HG02642 (cell line): ENCODE measurements at regions not wholly inside any gene's neighbourhood (a gene's known extent, or its start where the extent isn't known, plus 50 kb on each side); places are given as distances from the start of the nearest gene placed in this dataset.
"Not testable (repeated sequence)": the region's sequence is repeated elsewhere in the genome, so short reads cannot be mapped to it uniquely, and the experiment has no call there.

Experiments used
- ATAC-seq: cut with Tn5 transposase; IDR thresholded peaks from one replicate; pipeline ENCODE4 v1.9.1; 2021; ENCODE audit warnings: mild to moderate bottlenecking; ENCODE audit not compliant: unreplicated experiment, poor library complexity

- no peak for ATAC-seq
Observed at GRCh38 chr2:175312137-175312536, 130.6 kb upstream of the ATP5MC3 start.

- no peak for ATAC-seq
Observed at GRCh38 chr2:175310813-175311504, 129.4 kb upstream of the ATP5MC3 start.

- peak; percentile 50 for ATAC-seq
Observed at GRCh38 chr2:175309799-175310198, 128.3 kb upstream of the ATP5MC3 start.

GRCh38 chr2:175308005-175308404 lies 126.5 kb upstream of the ATP5MC3 start:
- ATAC-seq, result no peak

GRCh38 chr2:175304541-175304940 lies 123.0 kb upstream of the ATP5MC3 start:
- ATAC-seq, result no peak

GRCh38 chr2:175293776-175294175 lies 112.3 kb upstream of the ATP5MC3 start:
- ATAC-seq, result no peak

GRCh38 chr2:175293195-175293594 lies 111.7 kb upstream of the ATP5MC3 start:
- ATAC-seq, result no peak

- ATAC-seq, result no peak
Observed at GRCh38 chr2:175282886-175283285, 101.4 kb upstream of the ATP5MC3 start.

GRCh38 chr2:175282300-175282699 lies 100.8 kb upstream of the ATP5MC3 start:
- ATAC-seq, result no peak

GRCh38 chr2:175277772-175278171 lies 96.3 kb upstream of the ATP5MC3 start:
- ATAC-seq, result no peak

- no peak for ATAC-seq
Observed at GRCh38 chr2:175275539-175275938, 94.0 kb upstream of the ATP5MC3 start.

- no peak for ATAC-seq
Observed at GRCh38 chr2:175259164-175259563, 77.7 kb upstream of the ATP5MC3 start.

- no peak for ATAC-seq
Observed at GRCh38 chr2:175256806-175257585, 75.5 kb upstream of the ATP5MC3 start.

GRCh38 chr2:175256391-175256790 lies 74.9 kb upstream of the ATP5MC3 start:
- not testable (repeated sequence) for ATAC-seq

- ATAC-seq, result no peak
Observed at GRCh38 chr2:175253871-175254270, 72.4 kb upstream of the ATP5MC3 start.

GRCh38 chr2:175251425-175252041 lies 70.0 kb upstream of the ATP5MC3 start:
- no peak for ATAC-seq

- ATAC-seq, result no peak
Observed at GRCh38 chr2:175247159-175247558, 65.6 kb upstream of the ATP5MC3 start.

GRCh38 chr2:175244697-175245096 lies 63.2 kb upstream of the ATP5MC3 start:
- no peak for ATAC-seq

- ATAC-seq, result no peak
Observed at GRCh38 chr2:175241691-175242090, 60.2 kb upstream of the ATP5MC3 start.

GRCh38 chr2:175240033-175240432 lies 58.5 kb upstream of the ATP5MC3 start:
- ATAC-seq, result not testable (repeated sequence)

GRCh38 chr2:175236930-175237329 lies 55.4 kb upstream of the ATP5MC3 start:
- ATAC-seq, result no peak
